ENCODE measurements at regions not wholly inside any gene's neighbourhood (a gene's known extent, or its start where the extent isn't known, plus 50 kb on each side); places are given as distances from the start of the nearest gene placed in this dataset.

DNA sequence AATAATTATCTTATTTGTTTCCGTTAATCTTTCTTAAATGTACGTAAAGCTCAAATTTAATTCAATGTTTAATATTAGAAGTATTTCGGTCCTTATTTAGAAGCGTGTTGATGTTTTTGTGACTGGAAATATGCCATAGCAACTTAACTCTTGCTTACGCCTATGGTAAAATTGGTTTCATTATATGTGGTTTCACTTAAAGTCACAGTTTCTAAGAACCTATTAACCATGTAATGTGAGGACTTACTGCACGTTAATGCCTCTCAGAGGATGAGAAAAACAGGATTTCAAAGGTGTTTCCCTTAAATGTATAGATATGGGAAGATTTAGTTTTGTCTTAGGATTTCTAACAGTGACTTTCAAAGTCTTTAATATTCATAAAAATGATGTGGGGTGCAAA, 206.4 kb upstream of the IL15 start:
- DNase-seq = no peak
- intact Hi-C loops (cut with DNase I; ENCODE audit: low total_unique reads) = no loop called here
- Histone ChIP-seq H3K9me3 (no peaks in the 10 kb centered on the region), H3K4me1 (peaks cover 0 to 7% (median 0%) of the 10 kb centered on the region in 4 donors), H3K27me3 (no peaks in the 10 kb centered on the region), H3K4me3 (no peak overlapping the region), H3K36me3 (no peaks in the 10 kb centered on the region), H3K27ac (no peak overlapping the region)
- TF ChIP-seq, protein P1, sequence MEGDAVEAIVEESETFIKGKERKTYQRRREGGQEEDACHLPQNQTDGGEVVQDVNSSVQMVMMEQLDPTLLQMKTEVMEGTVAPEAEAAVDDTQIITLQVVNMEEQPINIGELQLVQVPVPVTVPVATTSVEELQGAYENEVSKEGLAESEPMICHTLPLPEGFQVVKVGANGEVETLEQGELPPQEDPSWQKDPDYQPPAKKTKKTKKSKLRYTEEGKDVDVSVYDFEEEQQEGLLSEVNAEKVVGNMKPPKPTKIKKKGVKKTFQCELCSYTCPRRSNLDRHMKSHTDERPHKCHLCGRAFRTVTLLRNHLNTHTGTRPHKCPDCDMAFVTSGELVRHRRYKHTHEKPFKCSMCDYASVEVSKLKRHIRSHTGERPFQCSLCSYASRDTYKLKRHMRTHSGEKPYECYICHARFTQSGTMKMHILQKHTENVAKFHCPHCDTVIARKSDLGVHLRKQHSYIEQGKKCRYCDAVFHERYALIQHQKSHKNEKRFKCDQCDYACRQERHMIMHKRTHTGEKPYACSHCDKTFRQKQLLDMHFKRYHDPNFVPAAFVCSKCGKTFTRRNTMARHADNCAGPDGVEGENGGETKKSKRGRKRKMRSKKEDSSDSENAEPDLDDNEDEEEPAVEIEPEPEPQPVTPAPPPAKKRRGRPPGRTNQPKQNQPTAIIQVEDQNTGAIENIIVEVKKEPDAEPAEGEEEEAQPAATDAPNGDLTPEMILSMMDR (IDR thresholded peaks at IDR 0.05) = no peak

DNA sequence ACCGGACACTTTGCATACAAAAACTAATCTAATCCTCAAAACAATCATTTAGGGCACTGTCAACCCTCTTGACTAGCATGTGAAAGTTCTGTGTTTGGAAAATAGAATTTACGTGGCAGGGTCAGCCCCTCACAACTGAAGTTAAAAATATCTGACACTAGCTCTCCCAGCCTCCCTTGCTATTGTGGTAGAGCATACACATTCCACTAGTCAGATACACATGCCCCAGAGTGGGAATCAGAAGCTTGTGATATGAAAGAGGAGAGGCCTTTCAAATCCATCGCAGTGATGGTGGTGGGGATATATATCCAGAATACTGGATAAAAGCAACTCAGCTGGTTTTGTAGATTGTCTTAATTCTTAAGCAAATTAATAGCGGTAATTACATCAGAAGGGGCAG, 205.7 kb upstream of the IL15 start:
- Histone ChIP-seq H3K4me1 (no peaks in the 10 kb centered on the region), H3K36me3 (no peaks in the 10 kb centered on the region), H3K27me3 (no peaks in the 10 kb centered on the region), H3K27ac (no peak overlapping the region), H3K9me3 (no peaks in the 10 kb centered on the region), H3K4me3 (no peak overlapping the region)
- TF ChIP-seq, protein P1 (IDR thresholded peaks at IDR 0.05) = no peak
- no peak for DNase-seq
- intact Hi-C loops (cut with DNase I; ENCODE audit: low total_unique reads) = no loop called here

DNA sequence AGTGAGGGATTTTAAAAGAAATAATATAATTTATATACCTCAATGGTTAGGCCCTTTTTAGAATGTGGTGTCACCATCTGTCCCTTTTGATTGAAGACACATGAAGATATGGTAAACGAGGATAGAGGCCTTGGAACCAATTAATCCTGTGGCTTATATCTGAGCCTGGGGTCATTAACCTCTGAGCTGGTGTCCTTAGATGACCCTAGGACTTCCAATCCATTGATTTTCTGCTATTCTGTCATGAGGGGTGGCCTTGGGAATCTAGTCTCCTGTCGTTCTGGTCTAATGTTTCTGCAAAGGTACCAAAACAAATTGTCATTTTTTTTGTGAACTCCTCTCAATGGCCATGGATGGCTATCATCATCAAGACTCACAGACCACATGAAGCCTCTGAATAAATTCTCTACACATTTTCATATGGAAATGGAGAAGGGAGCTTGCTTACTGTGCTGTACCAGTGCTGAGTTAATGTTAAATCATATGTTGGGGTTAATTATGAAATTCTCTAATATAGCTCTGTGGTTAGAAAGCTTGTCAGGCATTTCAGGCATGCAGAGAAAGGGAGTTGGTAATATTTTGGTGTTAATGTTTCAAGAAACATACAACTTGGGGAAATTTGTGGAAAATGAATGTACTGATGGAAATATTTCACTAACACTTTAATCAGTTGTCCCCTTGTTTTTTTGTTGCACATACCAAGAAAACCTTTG, 204.2 kb upstream of the IL15 start:
- H3K27me3 ChIP-seq = no peaks in the 10 kb centered on the region
- DNase-seq = no peak
- no peaks in the 10 kb centered on the region for H3K36me3 ChIP-seq
- intact Hi-C loops (cut with DNase I; ENCODE audit: low total_unique reads) = no loop called here
- no peaks in the 10 kb centered on the region for H3K9me3 ChIP-seq
- no peaks in the 10 kb centered on the region for H3K4me1 ChIP-seq
- TF ChIP-seq, protein P1 (IDR thresholded peaks at IDR 0.05) = no peak
- H3K27ac ChIP-seq = no peak overlapping the region
- no peak overlapping the region for H3K4me3 ChIP-seq

DNA sequence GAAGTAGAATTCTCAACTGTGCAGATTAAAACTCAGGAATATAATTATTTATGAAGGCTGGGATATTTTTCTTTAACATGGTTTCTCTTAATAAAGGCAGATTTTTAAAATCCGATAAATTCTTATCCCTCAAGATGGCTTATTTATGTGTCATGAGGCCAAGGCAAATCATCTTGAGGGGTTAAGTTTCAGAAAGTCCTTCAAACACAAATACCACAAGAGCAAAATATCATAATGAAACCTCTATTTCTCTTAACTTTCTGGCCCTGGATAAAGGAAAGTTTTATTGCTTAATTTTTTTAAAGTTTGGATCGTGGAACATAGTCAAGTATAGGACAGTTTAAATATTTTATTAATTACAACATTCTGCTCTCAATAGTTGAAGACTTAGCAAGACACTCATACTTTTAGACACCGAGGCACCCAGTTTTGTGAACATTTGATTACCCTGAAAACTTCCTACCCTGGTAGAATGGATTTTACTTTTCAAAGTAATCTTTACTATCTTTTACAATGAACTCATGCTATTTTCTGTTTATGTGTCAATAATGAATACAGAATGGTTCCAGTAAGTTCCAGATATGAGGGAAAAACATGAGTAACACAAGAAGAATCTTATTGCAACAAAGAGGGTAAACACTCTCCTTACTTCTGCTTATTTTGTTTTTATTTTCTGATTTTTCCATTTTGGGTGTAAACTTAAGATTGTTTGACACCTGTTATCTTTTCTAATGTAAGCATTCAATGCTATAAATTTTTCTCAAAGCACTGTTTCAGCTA, 200.7 kb upstream of the IL15 start:
- TF ChIP-seq, protein P1 (IDR thresholded peaks at IDR 0.05) = no peak
- H3K9me3 ChIP-seq = no peaks in the 10 kb centered on the region
- no peak for DNase-seq
- H3K27me3 ChIP-seq = no peaks in the 10 kb centered on the region
- H3K4me1 ChIP-seq = no peaks in the 10 kb centered on the region
- intact Hi-C loops (cut with DNase I; ENCODE audit: low total_unique reads) = no loop called here
- no peak overlapping the region for H3K4me3 ChIP-seq
- H3K27ac ChIP-seq = no peak overlapping the region
- no peaks in the 10 kb centered on the region for H3K36me3 ChIP-seq

DNA sequence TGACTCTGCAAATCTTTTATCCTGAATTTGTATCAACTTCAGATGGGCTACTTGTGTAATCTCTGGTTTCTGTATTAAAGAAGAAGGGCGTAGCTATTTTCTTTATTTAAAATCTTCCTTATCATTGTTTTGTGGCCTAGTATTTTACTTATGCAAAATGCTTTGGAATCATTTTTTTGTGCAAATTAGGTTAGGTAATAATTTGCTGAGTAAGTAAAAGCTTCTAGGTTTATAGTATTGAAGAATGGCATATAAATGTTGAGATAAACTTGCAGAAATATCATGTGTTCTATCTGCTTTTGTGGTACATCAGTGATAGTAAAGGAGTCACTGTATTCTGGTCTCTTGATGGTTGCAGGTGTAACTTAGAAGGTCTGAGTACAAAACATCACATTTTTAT, 197.2 kb upstream of the IL15 start:
- DNase-seq = no peak
- Histone ChIP-seq H3K27ac (no peak overlapping the region), H3K4me1 (no peaks in the 10 kb centered on the region), H3K27me3 (no peaks in the 10 kb centered on the region), H3K9me3 (no peaks in the 10 kb centered on the region), H3K4me3 (no peak overlapping the region), H3K36me3 (no peaks in the 10 kb centered on the region)
- intact Hi-C loops (cut with DNase I; ENCODE audit: low total_unique reads) = no loop called here
- TF ChIP-seq, protein P1 (IDR thresholded peaks at IDR 0.05) = no peak
